ENCODE measurements at regions not wholly inside any gene's neighbourhood (a gene's known extent, or its start where the extent isn't known, plus 50 kb on each side); places are given as distances from the start of the nearest gene placed in this dataset.

- H3K9ac ChIP-seq (ENCODE audit: low read length) = no peak overlapping the region
- intact Hi-C loops (cut with micrococcal nuclease) = no loop called here
- no peak overlapping the region for H3K4me3 ChIP-seq (replicated peaks in 1 of 2; ENCODE audit: low read depth in 1 of 2, low read length in 2 of 2)
- H4K20me1 ChIP-seq (ENCODE audit: insufficient read depth) = no peaks in the 10 kb centered on the region
- no peak overlapping the region for H3K27ac ChIP-seq (ENCODE audit: low read depth, low read length)
- ATAC-seq (no peak), DNase-seq (ENCODE audit: low read depth, low spot score) (no peak)
- no peaks in the 10 kb centered on the region for H3K9me2 ChIP-seq (ENCODE audit: insufficient read depth)
- no peaks in the 10 kb centered on the region for H3K9me3 ChIP-seq (ENCODE audit: control insufficient read depth in 1 of 2, insufficient read depth in 1 of 2, low read depth in 1 of 2, low read length in 2 of 2)
- H3K36me3 ChIP-seq (ENCODE audit: control insufficient read depth in 1 of 2, insufficient read depth in 2 of 2, low read length in 2 of 2) = no peaks in the 10 kb centered on the region
- TF ChIP-seq EZH2phosphoT487 (IDR thresholded peaks at IDR 0.05; ENCODE audit: borderline replicate concordance) (no peak), EZH2 (IDR thresholded peaks at IDR 0.05) (no peak), CBX3 (IDR thresholded peaks at IDR 0.05; ENCODE audit: low read depth) (no peak), RAD21 (IDR thresholded peaks at IDR 0.05; ENCODE audit: low read depth) (no peak), CTCF (IDR thresholded peaks at IDR 0.05 in 2 of 3, conservative IDR thresholded peaks at IDR 0.05 in 1 of 3; ENCODE audit: borderline replicate concordance in 1 of 3, insufficient read depth in 1 of 3, low read depth in 2 of 3, low read length in 2 of 3) (no peak), YY1 (IDR thresholded peaks at IDR 0.05; ENCODE audit: extremely low read depth, insufficient replicate concordance, low read depth, low read length) (no peak)
- no peaks in the 10 kb centered on the region for H3K4me1 ChIP-seq (ENCODE audit: control insufficient read depth in 1 of 2, insufficient read depth in 2 of 2, low read length in 2 of 2)
- ChIA-PET RAD21 (ENCODE audit: low non-redundant PET in 1 of 2, low total read pairs in 2 of 2, uncharacterized antibody in 2 of 2, unreplicated experiment in 2 of 2) (no interaction called here), CTCF (interaction anchor here (0.8 to 1.5 kb wide), 2 partner anchors 16 to 130 kb away, joined by 3 to 4 read pairs; no protein-coding TSS in a partner anchor), POLR2A (no interaction called here)
- no peaks in the 10 kb centered on the region for H3K79me2 ChIP-seq (ENCODE audit: insufficient read depth, low read length)
- no peak overlapping the region for H2AFZ ChIP-seq (ENCODE audit: low read depth, low read length, poor library complexity, severe bottlenecking)
- BruUV-seq (replicated peaks) = no TSS peak
- H3K4me2 ChIP-seq (ENCODE audit: low read length) = no peak overlapping the region
- H3K27me3 ChIP-seq (ENCODE audit: insufficient read depth, low read length) = no peaks in the 10 kb centered on the region
Observed at GRCh38 chr6:2504495-2505064, 246.1 kb downstream of the MYLK4 start.

All from HCT116 (cell line).